ENCODE measurements at regions not wholly inside any gene's neighbourhood (a gene's known extent, or its start where the extent isn't known, plus 50 kb on each side); places are given as distances from the start of the nearest gene placed in this dataset.

GRCh38 chr2:57957238-57957637, 89.4 kb upstream of the VRK2 start:
- Histone ChIP-seq H2AFZ (ENCODE audit: low read depth) (no peak overlapping the region), H3K36me3 (replicated peaks in 1 of 2; ENCODE audit: control insufficient read depth in 1 of 2, insufficient read depth in 2 of 2, low read length in 1 of 2) (no peaks in the 10 kb centered on the region), H3K27me3 (ENCODE audit: insufficient read depth) (no peaks in the 10 kb centered on the region), H3K9me3 (no peaks in the 10 kb centered on the region), H3K4me2 (no peak overlapping the region), H4K20me1 (ENCODE audit: insufficient read depth) (no peaks in the 10 kb centered on the region), H3K4me1 (ENCODE audit: control insufficient read depth in 1 of 2, insufficient read depth in 2 of 2, low read depth in 1 of 2, low read length in 1 of 2) (peaks cover 0 to 2% of the 10 kb centered on the region in 2 experiments; a peak in 1 of 4 replicates), H3K27ac (ENCODE audit: low read depth in 2 of 2, low read length in 1 of 2) (no peak overlapping the region), H3K9me2 (no peaks in the 10 kb centered on the region), H3K79me2 (ENCODE audit: insufficient read depth) (no peaks in the 10 kb centered on the region), H3K9ac (no peak overlapping the region), H3F3A (replicated peaks; ENCODE audit: insufficient read depth) (no peaks in the 10 kb centered on the region), H3K4me3 (ENCODE audit: low read depth in 2 of 2, low read length in 1 of 2) (no peak overlapping the region)
- ChIA-PET CTCF (no interaction called here), POLR2A (no interaction called here)
- no peak for DNase-seq
- 79% methylated on average over 3 of the region's 3 CpGs for WGBS (ENCODE audit: low lambda C conversion rate)
- no peak for TF ChIP-seq FOSL2 (IDR thresholded peaks at IDR 0.05; ENCODE audit: borderline replicate concordance, low read depth)
- no peak for TF ChIP-seq YY1 (IDR thresholded peaks at IDR 0.05; ENCODE audit: low read depth)
- no peak for TF ChIP-seq ELF1 (IDR thresholded peaks at IDR 0.05)

- H3K79me2 ChIP-seq (ENCODE audit: insufficient read depth) = no peaks in the 10 kb centered on the region
Measured at GRCh38 chr2:57959390-57959789, 87.2 kb upstream of the VRK2 start.

More at GRCh38 chr2:57959390-57959789, 87.2 kb upstream of the VRK2 start:
- Histone ChIP-seq H3K9me2 (no peaks in the 10 kb centered on the region), H3K27me3 (ENCODE audit: insufficient read depth) (no peaks in the 10 kb centered on the region), H3K4me1 (ENCODE audit: control insufficient read depth in 1 of 2, insufficient read depth in 2 of 2, low read depth in 1 of 2, low read length in 1 of 2) (peaks cover 0 to 2% of the 10 kb centered on the region in 2 experiments; a peak in 1 of 4 replicates), H3K36me3 (replicated peaks in 1 of 2; ENCODE audit: control insufficient read depth in 1 of 2, insufficient read depth in 2 of 2, low read length in 1 of 2) (no peaks in the 10 kb centered on the region), H4K20me1 (ENCODE audit: insufficient read depth) (no peaks in the 10 kb centered on the region), H2AFZ (ENCODE audit: low read depth) (no peak overlapping the region), H3K9ac (no peak overlapping the region), H3K9me3 (no peaks in the 10 kb centered on the region), H3K4me2 (no peak overlapping the region), H3F3A (replicated peaks; ENCODE audit: insufficient read depth) (no peaks in the 10 kb centered on the region), H3K4me3 (ENCODE audit: low read depth in 2 of 2, low read length in 1 of 2) (no peak overlapping the region), H3K27ac (ENCODE audit: low read depth in 2 of 2, low read length in 1 of 2) (no peak overlapping the region)
- no peak for DNase-seq
- 78% methylated on average over 7 of the region's 7 CpGs for WGBS (ENCODE audit: low lambda C conversion rate)
- CTCF ChIA-PET = no interaction called here
- POLR2A ChIA-PET = no interaction called here
- no peak for TF ChIP-seq RXRA (IDR thresholded peaks at IDR 0.05; ENCODE audit: borderline replicate concordance, low read depth)
- TF ChIP-seq GATA2 (CRISPR knock-in tag; IDR thresholded peaks at IDR 0.05) = no peak
- TF ChIP-seq, protein P1, sequence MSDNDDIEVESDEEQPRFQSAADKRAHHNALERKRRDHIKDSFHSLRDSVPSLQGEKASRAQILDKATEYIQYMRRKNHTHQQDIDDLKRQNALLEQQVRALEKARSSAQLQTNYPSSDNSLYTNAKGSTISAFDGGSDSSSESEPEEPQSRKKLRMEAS (IDR thresholded peaks at IDR 0.05; ENCODE audit: low read depth) = no peak
- TF ChIP-seq REST (IDR thresholded peaks at IDR 0.05; ENCODE audit: low read depth, low read length) = no peak
- TF ChIP-seq TEAD4 (IDR thresholded peaks at IDR 0.05; ENCODE audit: borderline replicate concordance, insufficient read depth) = no peak
- TF ChIP-seq, protein P2, sequence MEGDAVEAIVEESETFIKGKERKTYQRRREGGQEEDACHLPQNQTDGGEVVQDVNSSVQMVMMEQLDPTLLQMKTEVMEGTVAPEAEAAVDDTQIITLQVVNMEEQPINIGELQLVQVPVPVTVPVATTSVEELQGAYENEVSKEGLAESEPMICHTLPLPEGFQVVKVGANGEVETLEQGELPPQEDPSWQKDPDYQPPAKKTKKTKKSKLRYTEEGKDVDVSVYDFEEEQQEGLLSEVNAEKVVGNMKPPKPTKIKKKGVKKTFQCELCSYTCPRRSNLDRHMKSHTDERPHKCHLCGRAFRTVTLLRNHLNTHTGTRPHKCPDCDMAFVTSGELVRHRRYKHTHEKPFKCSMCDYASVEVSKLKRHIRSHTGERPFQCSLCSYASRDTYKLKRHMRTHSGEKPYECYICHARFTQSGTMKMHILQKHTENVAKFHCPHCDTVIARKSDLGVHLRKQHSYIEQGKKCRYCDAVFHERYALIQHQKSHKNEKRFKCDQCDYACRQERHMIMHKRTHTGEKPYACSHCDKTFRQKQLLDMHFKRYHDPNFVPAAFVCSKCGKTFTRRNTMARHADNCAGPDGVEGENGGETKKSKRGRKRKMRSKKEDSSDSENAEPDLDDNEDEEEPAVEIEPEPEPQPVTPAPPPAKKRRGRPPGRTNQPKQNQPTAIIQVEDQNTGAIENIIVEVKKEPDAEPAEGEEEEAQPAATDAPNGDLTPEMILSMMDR (IDR thresholded peaks at IDR 0.05) = no peak
- no peak for TF ChIP-seq POLR2AphosphoS5 (IDR thresholded peaks at IDR 0.05; ENCODE audit: low read depth, low read length)
- no peak for TF ChIP-seq USF2 (IDR thresholded peaks at IDR 0.05; ENCODE audit: borderline replicate concordance, low read depth, low read length)
- TF ChIP-seq RCOR1 (IDR thresholded peaks at IDR 0.05; ENCODE audit: low read length) = no peak
- TF ChIP-seq TCF12 (IDR thresholded peaks at IDR 0.05) = no peak
- no peak for TF ChIP-seq JUND (IDR thresholded peaks at IDR 0.05)
- TF ChIP-seq FOSL2 (IDR thresholded peaks at IDR 0.05; ENCODE audit: borderline replicate concordance, low read depth) = no peak
- no peak for TF ChIP-seq SIN3A (IDR thresholded peaks at IDR 0.05; ENCODE audit: borderline replicate concordance, low read depth, low read length)
- no peak for TF ChIP-seq EZH2phosphoT487 (IDR thresholded peaks at IDR 0.05; ENCODE audit: borderline replicate concordance, low read depth)
